GF-D8 (cell line): ENCODE measurements at regions not wholly inside any gene's neighbourhood (a gene's known extent, or its start where the extent isn't known, plus 50 kb on each side); places are given as distances from the start of the nearest gene placed in this dataset.

Source experiments
- DNase-seq: peaks from one replicate; lab custom pipeline; 2025; lab: John Stamatoyannopoulos, UW

GRCh38 chr13:92938486-92939020 is 288.1 kb upstream of the GPC6 start:
- no peak for DNase-seq

- no peak for DNase-seq
These were observed 285.4 kb upstream of the GPC6 start for GRCh38 chr13:92941167-92941566.

- DNase-seq: no peak
These were observed 278.7 kb upstream of the GPC6 start for GRCh38 chr13:92947770-92948434.

GRCh38 chr13:92950771-92951170 is 275.8 kb upstream of the GPC6 start:
- no peak for DNase-seq

- no peak for DNase-seq
These were observed 275.2 kb upstream of the GPC6 start for GRCh38 chr13:92951273-92951890.

GRCh38 chr13:92952161-92952560 is 274.4 kb upstream of the GPC6 start:
- no peak for DNase-seq

- DNase-seq: no peak
These were observed 271.9 kb upstream of the GPC6 start for GRCh38 chr13:92954746-92955145.

GRCh38 chr13:92959790-92960189 is 266.8 kb upstream of the GPC6 start:
- DNase-seq: no peak

GRCh38 chr13:92963029-92963428 is 263.6 kb upstream of the GPC6 start:
- no peak for DNase-seq

GRCh38 chr13:92966341-92966740 is 260.3 kb upstream of the GPC6 start:
- DNase-seq: no peak

- no peak for DNase-seq
These were observed 259.7 kb upstream of the GPC6 start for GRCh38 chr13:92966900-92967299.

- DNase-seq: no peak
These were observed 258.7 kb upstream of the GPC6 start for GRCh38 chr13:92967923-92968322.

- DNase-seq: no peak
These were observed 253.9 kb upstream of the GPC6 start for GRCh38 chr13:92972751-92973150.

GRCh38 chr13:92974905-92975429 is 251.6 kb upstream of the GPC6 start:
- DNase-seq: no peak

- DNase-seq: no peak
These were observed 249.9 kb upstream of the GPC6 start for GRCh38 chr13:92976657-92977056.

GRCh38 chr13:92984151-92984550 is 242.5 kb upstream of the GPC6 start:
- DNase-seq: no peak

GRCh38 chr13:92989301-92989700 is 237.3 kb upstream of the GPC6 start:
- DNase-seq: no peak

GRCh38 chr13:92991692-92992091 is 234.9 kb upstream of the GPC6 start:
- no peak for DNase-seq

GRCh38 chr13:92994056-92994455 is 232.6 kb upstream of the GPC6 start:
- DNase-seq: no peak

- DNase-seq: no peak
These were observed 224.6 kb upstream of the GPC6 start for GRCh38 chr13:93001866-93002461.

GRCh38 chr13:93003531-93003930 is 223.1 kb upstream of the GPC6 start:
- DNase-seq: no peak

GRCh38 chr13:93004919-93005318 is 221.7 kb upstream of the GPC6 start:
- no peak for DNase-seq

- no peak for DNase-seq
These were observed 218.7 kb upstream of the GPC6 start for GRCh38 chr13:93007928-93008327.
